ENCODE measurements at regions not wholly inside any gene's neighbourhood (a gene's known extent, or its start where the extent isn't known, plus 50 kb on each side); places are given as distances from the start of the nearest gene placed in this dataset.

DNA sequence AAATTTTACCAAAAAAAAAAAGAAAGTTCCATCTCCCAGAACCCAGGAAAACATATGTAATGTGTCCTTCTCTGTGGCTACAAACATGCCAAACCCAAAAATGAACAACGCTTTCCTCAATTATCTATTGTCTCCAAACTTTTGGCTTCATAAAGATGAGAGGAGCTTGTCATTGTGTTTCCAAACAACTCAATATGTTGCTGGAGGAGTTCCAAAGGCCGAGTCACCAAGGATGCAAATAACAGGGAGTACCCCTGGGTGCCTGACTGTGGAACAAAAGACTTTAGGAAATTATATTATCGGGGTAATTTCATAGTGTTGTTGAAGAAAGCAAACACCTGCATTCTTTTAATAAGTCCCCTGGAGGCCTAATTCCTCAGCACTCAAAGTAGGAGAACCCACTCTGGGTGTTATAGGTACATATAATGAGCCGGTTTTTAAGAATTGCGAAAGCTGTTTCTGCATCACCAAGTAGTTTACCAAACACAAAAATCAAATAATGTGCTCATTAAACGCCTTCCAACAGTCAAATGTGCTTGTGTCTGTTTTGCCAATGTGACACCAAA is 206.3 kb upstream of the PRICKLE2 start:
- no peak for DNase-seq (ENCODE audit: low spot score)
- in situ Hi-C loops (cut with MboI; ENCODE audit: low sequenced_read_pairs, unreplicated experiment), result no loop called here
- TF ChIP-seq, protein P1, sequence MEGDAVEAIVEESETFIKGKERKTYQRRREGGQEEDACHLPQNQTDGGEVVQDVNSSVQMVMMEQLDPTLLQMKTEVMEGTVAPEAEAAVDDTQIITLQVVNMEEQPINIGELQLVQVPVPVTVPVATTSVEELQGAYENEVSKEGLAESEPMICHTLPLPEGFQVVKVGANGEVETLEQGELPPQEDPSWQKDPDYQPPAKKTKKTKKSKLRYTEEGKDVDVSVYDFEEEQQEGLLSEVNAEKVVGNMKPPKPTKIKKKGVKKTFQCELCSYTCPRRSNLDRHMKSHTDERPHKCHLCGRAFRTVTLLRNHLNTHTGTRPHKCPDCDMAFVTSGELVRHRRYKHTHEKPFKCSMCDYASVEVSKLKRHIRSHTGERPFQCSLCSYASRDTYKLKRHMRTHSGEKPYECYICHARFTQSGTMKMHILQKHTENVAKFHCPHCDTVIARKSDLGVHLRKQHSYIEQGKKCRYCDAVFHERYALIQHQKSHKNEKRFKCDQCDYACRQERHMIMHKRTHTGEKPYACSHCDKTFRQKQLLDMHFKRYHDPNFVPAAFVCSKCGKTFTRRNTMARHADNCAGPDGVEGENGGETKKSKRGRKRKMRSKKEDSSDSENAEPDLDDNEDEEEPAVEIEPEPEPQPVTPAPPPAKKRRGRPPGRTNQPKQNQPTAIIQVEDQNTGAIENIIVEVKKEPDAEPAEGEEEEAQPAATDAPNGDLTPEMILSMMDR (IDR thresholded peaks at IDR 0.05; ENCODE audit: borderline replicate concordance, control extremely low read depth, extremely low read depth, insufficient read depth, missing control alignments), result no peak

DNA sequence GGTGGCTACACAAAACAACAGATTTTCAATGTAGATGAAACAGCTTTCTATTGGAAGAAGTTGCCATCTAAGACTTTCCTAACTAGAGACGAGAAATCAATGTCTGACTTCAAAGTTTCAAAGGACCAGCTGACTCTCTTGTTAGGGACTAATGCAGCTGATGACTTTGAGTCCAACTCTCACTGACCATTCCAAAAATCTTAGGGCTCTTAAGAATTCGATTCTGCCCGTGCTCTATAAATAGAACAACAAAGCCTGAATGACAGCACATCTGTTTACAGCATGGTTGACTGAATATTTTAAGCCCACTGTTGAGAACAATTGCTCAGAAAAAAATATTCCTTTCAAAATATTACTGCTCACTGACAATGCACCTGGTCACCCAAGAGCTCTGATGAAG is 202.4 kb upstream of the PRICKLE2 start:
- TF ChIP-seq, protein P1 (IDR thresholded peaks at IDR 0.05; ENCODE audit: borderline replicate concordance, control extremely low read depth, extremely low read depth, insufficient read depth, missing control alignments), result no peak
- in situ Hi-C loops (cut with MboI; ENCODE audit: low sequenced_read_pairs, unreplicated experiment), result no loop called here
- DNase-seq (ENCODE audit: low spot score), result no peak

DNA sequence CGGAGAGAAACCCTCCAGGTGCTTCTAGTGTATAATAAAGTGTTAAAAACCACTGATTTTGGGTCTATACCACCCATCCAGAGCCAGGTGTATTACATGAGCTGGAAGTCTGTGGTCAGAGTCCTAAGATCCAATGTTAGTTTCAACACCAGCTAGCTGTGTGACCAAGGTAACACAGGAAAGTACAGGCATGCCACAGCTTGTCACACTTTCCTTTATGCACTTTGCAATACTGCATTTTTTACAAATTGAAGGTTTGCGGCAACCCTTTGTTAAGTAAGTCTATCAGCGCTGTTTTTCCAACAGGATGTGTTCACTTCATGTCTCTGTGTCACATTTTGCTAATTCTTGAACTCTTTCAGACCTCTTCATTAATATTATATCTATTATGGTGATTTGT is 201.3 kb upstream of the PRICKLE2 start:
- TF ChIP-seq, protein P1 (IDR thresholded peaks at IDR 0.05; ENCODE audit: borderline replicate concordance, control extremely low read depth, extremely low read depth, insufficient read depth, missing control alignments), result no peak
- no peak for DNase-seq (ENCODE audit: low spot score)
- in situ Hi-C loops (cut with MboI; ENCODE audit: low sequenced_read_pairs, unreplicated experiment), result no loop called here

DNA sequence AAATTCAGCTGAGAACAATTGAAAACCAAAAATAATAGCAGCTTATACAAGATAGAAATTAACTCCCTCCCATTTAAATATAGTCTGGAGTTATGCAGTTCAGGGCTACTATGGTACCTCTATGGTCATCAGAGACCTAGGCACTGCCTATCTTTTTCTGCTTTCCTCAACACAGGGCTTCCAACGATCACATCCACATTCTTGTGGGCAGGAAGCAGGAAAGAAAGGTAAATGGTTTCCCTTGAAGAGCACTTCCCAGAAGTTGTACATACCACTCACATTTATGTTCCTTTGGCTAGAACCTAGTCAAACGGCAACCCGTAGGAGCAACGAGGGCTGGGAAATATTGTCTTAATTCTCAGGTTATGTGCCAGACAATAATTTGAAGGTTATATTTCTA is 197.7 kb upstream of the PRICKLE2 start:
- in situ Hi-C loops (cut with MboI; ENCODE audit: low sequenced_read_pairs, unreplicated experiment), result no loop called here
- TF ChIP-seq, protein P1 (IDR thresholded peaks at IDR 0.05; ENCODE audit: borderline replicate concordance, control extremely low read depth, extremely low read depth, insufficient read depth, missing control alignments), result no peak
- DNase-seq (ENCODE audit: low spot score), result no peak

DNA sequence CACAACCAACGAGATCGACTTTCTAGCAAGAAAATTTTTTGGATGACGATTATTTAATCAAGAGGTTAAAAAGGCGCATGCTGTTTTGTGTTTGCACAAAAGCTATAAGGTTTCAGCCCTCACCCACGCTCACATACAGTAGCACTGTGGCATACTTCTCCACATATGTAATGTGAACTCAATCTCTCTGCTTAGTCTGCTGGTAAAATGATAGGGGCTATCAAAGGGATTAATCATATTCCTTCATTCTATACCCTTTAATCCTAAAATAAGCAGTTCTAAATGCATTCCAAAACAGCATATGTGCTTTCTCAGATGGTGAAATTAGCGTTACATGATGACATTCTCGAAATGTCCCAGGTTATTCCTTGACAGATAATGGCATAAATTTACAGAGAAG is 196.9 kb upstream of the PRICKLE2 start:
- in situ Hi-C loops (cut with MboI; ENCODE audit: low sequenced_read_pairs, unreplicated experiment), result no loop called here
- TF ChIP-seq, protein P1 (IDR thresholded peaks at IDR 0.05; ENCODE audit: borderline replicate concordance, control extremely low read depth, extremely low read depth, insufficient read depth, missing control alignments), result no peak
- no peak for DNase-seq (ENCODE audit: low spot score)

DNA sequence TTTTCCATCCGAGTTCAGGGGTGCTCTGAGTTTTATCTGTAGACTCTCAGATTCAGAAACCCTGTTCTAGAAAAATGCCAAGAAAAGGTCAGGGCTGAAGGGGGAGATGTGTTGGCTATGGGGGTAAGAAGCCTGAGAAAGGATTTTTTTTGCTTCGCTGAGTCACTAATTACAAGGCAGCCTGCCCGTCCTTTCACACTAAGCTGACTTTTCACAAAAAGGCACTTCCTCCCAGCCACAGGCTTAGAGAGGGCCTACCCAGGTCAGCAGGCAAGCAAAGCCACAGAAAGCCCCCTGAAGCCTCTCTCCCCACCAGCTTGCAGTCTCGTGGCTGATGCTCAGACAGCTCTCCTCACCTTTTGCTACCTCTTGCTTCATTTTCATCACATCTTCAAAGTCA is 192.6 kb upstream of the PRICKLE2 start:
- TF ChIP-seq, protein P1 (IDR thresholded peaks at IDR 0.05; ENCODE audit: borderline replicate concordance, control extremely low read depth, extremely low read depth, insufficient read depth, missing control alignments), result no peak
- in situ Hi-C loops (cut with MboI; ENCODE audit: low sequenced_read_pairs, unreplicated experiment), result no loop called here
- DNase-seq (ENCODE audit: low spot score), result no peak

DNA sequence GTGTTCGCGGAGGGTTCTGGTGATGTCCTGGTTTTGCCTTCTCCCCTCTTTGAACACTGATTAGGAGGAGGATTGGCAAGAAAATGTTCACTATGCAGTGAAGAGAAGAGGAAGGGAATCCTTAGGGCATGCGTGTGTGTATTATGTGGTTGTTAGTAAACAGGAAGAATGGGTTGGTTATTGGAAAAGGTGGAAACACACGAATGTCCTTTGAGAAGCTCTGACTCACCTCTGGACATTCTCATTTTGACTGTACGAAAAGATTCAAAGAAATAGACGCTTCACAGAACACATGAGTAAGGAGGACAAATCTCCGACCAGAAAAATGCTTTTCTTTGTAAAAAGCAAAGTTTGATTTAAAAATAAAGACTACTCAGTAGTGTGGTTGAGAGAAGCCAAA is 188.8 kb upstream of the PRICKLE2 start:
- TF ChIP-seq, protein P1 (IDR thresholded peaks at IDR 0.05; ENCODE audit: borderline replicate concordance, control extremely low read depth, extremely low read depth, insufficient read depth, missing control alignments), result no peak
- DNase-seq (ENCODE audit: low spot score), result no peak
- in situ Hi-C loops (cut with MboI; ENCODE audit: low sequenced_read_pairs, unreplicated experiment), result no loop called here

Data from GM13976 (cell line).